ENCODE measurements at regions not wholly inside any gene's neighbourhood (a gene's known extent, or its start where the extent isn't known, plus 50 kb on each side); places are given as distances from the start of the nearest gene placed in this dataset.

DNA sequence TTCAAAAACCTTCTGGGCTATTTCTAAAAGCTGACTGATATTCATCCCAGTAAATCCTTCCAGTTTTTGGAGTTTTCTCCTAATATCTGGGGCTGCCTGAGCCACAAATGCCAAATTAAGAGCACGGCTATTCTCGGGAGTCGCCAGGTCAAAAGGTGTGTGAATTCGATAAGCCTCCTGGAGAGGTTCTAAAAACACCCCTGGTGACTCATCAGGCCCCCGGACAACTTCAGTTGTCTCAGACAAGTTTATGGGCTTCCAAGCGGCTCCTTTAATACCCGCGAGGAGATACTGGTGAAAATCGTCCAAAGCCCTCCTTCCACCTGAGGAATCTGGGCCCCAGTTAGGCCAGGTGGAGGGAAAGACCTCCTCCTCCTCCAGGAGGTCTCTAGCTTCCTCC is 677.1 kb downstream of the TMEM121 start:
- Histone ChIP-seq H3K4me1 (ENCODE audit: control insufficient read depth in 1 of 2, low read depth in 2 of 2) (no peaks in the 10 kb centered on the region), H3K4me3 (no peak overlapping the region), H3K36me3 (no peaks in the 10 kb centered on the region), H3K27ac (no peak overlapping the region), H3K27me3 (replicated peaks; ENCODE audit: insufficient read depth) (no peaks in the 10 kb centered on the region), H3K9me3 (no peaks in the 10 kb centered on the region)
- TF ChIP-seq, protein P1, sequence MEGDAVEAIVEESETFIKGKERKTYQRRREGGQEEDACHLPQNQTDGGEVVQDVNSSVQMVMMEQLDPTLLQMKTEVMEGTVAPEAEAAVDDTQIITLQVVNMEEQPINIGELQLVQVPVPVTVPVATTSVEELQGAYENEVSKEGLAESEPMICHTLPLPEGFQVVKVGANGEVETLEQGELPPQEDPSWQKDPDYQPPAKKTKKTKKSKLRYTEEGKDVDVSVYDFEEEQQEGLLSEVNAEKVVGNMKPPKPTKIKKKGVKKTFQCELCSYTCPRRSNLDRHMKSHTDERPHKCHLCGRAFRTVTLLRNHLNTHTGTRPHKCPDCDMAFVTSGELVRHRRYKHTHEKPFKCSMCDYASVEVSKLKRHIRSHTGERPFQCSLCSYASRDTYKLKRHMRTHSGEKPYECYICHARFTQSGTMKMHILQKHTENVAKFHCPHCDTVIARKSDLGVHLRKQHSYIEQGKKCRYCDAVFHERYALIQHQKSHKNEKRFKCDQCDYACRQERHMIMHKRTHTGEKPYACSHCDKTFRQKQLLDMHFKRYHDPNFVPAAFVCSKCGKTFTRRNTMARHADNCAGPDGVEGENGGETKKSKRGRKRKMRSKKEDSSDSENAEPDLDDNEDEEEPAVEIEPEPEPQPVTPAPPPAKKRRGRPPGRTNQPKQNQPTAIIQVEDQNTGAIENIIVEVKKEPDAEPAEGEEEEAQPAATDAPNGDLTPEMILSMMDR (IDR thresholded peaks at IDR 0.05) = no peak
- DNase-seq (ENCODE audit: low spot score) = no peak
- no peak for ATAC-seq (ENCODE audit: insufficient number of reproducible peaks, low FRiP score, low read depth)

DNA sequence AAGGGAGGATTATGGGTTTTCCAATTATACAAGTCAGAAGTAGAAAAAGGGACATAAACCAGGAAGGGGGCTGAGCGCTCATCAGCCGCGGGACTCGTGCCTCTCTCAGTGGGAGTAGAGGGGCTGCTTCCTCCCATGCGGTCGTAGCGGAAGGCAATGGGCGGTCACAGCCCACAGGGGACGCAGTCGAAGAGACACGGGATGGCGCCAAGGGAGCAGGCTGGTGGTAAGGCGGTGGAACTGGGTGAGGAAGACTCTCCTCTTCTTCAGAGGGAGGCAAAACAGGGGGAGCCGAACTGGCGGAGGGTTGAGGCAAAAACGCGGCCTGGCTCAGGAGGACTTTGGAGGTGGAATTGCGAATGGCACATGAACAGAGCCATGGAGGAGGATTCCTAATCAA is 677.7 kb downstream of the TMEM121 start:
- no peaks in the 10 kb centered on the region for H3K9me3 ChIP-seq
- H3K27ac ChIP-seq = no peak overlapping the region
- ATAC-seq (ENCODE audit: insufficient number of reproducible peaks, low FRiP score, low read depth) (no peak), DNase-seq (ENCODE audit: low spot score) (no peak)
- H3K36me3 ChIP-seq = no peaks in the 10 kb centered on the region
- TF ChIP-seq, protein P1 (IDR thresholded peaks at IDR 0.05) = no peak
- no peaks in the 10 kb centered on the region for H3K4me1 ChIP-seq (ENCODE audit: control insufficient read depth in 1 of 2, low read depth in 2 of 2)
- H3K27me3 ChIP-seq (replicated peaks; ENCODE audit: insufficient read depth) = no peaks in the 10 kb centered on the region
- no peak overlapping the region for H3K4me3 ChIP-seq

DNA sequence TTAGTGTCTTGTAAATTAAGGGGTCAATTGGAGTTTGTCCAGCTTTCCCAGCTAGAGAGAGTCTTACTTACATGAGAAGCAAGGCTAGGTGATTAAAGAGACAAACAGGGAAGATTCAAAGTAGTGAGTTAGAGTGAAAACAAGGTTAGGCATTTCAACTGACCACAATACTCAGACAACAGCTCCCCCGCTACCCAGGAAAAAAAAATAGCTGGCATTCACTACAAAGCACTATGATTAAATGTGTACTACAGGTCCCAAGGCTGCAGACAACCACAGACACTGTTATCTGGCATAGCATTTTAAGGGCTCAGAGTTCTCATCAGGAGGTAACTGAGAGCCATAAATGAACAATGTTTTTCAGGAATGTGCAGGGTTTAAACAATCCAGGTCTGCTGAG is 680.9 kb downstream of the TMEM121 start:
- Histone ChIP-seq H3K4me3 (no peak overlapping the region), H3K9me3 (no peaks in the 10 kb centered on the region), H3K4me1 (ENCODE audit: control insufficient read depth in 1 of 2, low read depth in 2 of 2) (no peaks in the 10 kb centered on the region), H3K27me3 (replicated peaks; ENCODE audit: insufficient read depth) (no peaks in the 10 kb centered on the region), H3K36me3 (no peaks in the 10 kb centered on the region), H3K27ac (no peak overlapping the region)
- ATAC-seq (ENCODE audit: insufficient number of reproducible peaks, low FRiP score, low read depth) (no peak), DNase-seq (ENCODE audit: low spot score) (no peak)
- TF ChIP-seq, protein P1 (IDR thresholded peaks at IDR 0.05) = no peak

DNA sequence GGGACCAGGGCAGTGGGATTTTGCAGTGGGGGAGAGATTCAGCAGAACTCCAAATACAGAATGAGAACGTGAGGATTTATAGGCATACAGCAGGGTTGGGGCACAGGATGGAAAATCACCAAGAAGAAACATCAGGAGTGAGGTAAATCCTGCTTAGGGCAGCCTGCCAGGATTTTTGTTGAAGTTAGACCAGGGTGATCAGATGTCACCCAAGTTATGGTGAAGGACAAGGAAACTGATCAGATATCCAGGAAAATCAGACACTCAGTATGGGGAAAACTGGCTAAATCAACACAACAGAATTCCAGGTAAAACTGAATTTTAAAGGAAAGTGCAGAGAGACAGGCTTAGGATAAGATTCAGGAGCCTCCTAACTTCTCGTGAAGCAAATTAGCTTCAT is 682.4 kb downstream of the TMEM121 start:
- H3K36me3 ChIP-seq = no peaks in the 10 kb centered on the region
- TF ChIP-seq, protein P1 (IDR thresholded peaks at IDR 0.05) = no peak
- no peaks in the 10 kb centered on the region for H3K4me1 ChIP-seq (ENCODE audit: control insufficient read depth in 1 of 2, low read depth in 2 of 2)
- no peak for DNase-seq (ENCODE audit: low spot score)
- H3K27me3 ChIP-seq (replicated peaks; ENCODE audit: insufficient read depth) = no peaks in the 10 kb centered on the region
- H3K4me3 ChIP-seq = no peak overlapping the region
- ATAC-seq (ENCODE audit: insufficient number of reproducible peaks, low FRiP score, low read depth) = no peak
- no peaks in the 10 kb centered on the region for H3K9me3 ChIP-seq
- H3K27ac ChIP-seq = no peak overlapping the region

DNA sequence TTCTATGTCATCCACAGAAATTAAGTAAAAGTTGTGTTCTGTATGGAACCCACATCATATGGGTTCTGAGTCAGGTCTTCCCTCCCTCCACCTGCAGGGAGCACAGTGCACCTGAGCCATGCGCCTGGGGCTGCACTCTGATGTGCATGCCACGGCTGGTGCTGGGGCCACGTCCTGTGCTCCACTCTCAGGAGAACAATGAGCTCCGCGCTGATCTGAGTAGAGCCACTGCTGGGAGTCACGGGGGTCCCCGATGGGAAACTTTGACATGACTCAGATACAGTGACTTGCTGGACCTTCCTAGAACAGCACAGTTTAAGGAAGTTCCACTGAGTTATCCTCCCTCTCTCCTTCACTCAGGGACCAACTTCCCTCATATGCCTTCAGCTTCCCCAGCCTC is 683.4 kb downstream of the TMEM121 start:
- H3K27me3 ChIP-seq (replicated peaks; ENCODE audit: insufficient read depth) = no peaks in the 10 kb centered on the region
- DNase-seq (ENCODE audit: low spot score) (no peak), ATAC-seq (ENCODE audit: insufficient number of reproducible peaks, low FRiP score, low read depth) (no peak)
- TF ChIP-seq, protein P1 (IDR thresholded peaks at IDR 0.05) = no peak
- no peak overlapping the region for H3K4me3 ChIP-seq
- H3K27ac ChIP-seq = no peak overlapping the region
- no peaks in the 10 kb centered on the region for H3K4me1 ChIP-seq (ENCODE audit: control insufficient read depth in 1 of 2, low read depth in 2 of 2)
- H3K9me3 ChIP-seq = no peaks in the 10 kb centered on the region
- H3K36me3 ChIP-seq = no peaks in the 10 kb centered on the region
